ENCODE measurements at regions not wholly inside any gene's neighbourhood (a gene's known extent, or its start where the extent isn't known, plus 50 kb on each side); places are given as distances from the start of the nearest gene placed in this dataset.

GRCh38 chr5:111854186-111854585, 97.2 kb upstream of the NREP start:
- ChIA-PET CTCF (no interaction called here), POLR2A (ENCODE audit: unreplicated experiment) (no interaction called here)
- TF ChIP-seq CHD1 (IDR thresholded peaks at IDR 0.05; ENCODE audit: low read depth, low read length) (no peak), BHLHE40 (IDR thresholded peaks at IDR 0.05; ENCODE audit: low read depth, low read length) (no peak), RFX5 (IDR thresholded peaks at IDR 0.05; ENCODE audit: low read depth, low read length) (no peak), POLR2A (IDR thresholded peaks at IDR 0.05; ENCODE audit: low read depth, low read length) (no peak), CEBPB (IDR thresholded peaks at IDR 0.05; ENCODE audit: low read depth, low read length) (no peak), ELK1 (IDR thresholded peaks at IDR 0.05; ENCODE audit: borderline replicate concordance, low read depth, low read length) (no peak), MXI1 (IDR thresholded peaks at IDR 0.05; ENCODE audit: borderline replicate concordance, low read depth, low read length) (no peak), USF2 (IDR thresholded peaks at IDR 0.05; ENCODE audit: low read depth, low read length) (no peak), RCOR1 (IDR thresholded peaks at IDR 0.05; ENCODE audit: insufficient replicate concordance, low read length) (no peak), MAFK (IDR thresholded peaks at IDR 0.05; ENCODE audit: low read depth, low read length) (no peak), FOS (IDR thresholded peaks at IDR 0.05; ENCODE audit: low read depth, low read length) (no peak), CTCF (conservative IDR thresholded peaks at IDR 0.05; ENCODE audit: low read depth, low read length) (no peak), MAZ (IDR thresholded peaks at IDR 0.05; ENCODE audit: borderline replicate concordance, low read depth, low read length) (no peak), RAD21 (IDR thresholded peaks at IDR 0.05; ENCODE audit: low read length) (no peak), NFE2L2 (IDR thresholded peaks at IDR 0.05; ENCODE audit: low read depth, low read length) (no peak), SMC3 (IDR thresholded peaks at IDR 0.05; ENCODE audit: low read depth, low read length) (no peak)
- peak; percentile 24; the same call in 1 of the 2 replicates for ATAC-seq (ENCODE audit: low read depth)
- no peak overlapping the region for H3K56ac ChIP-seq (ENCODE audit: extremely low read depth, insufficient read depth, low read length)
- no peak overlapping the region for H2AK9ac ChIP-seq (replicated peaks; ENCODE audit: low read depth, low read length, poor library complexity)
- no peaks in the 10 kb centered on the region for H3K9me3 ChIP-seq (ENCODE audit: control insufficient read depth, insufficient read depth, low read length)
- no peak overlapping the region for H2AFZ ChIP-seq (replicated peaks; ENCODE audit: low read length, poor library complexity)
- no peaks in the 10 kb centered on the region for H3K79me1 ChIP-seq (ENCODE audit: low read depth in 1 of 2, low read length in 2 of 2)
- no peak overlapping the region for H3K4me3 ChIP-seq (ENCODE audit: insufficient read depth, low read depth, low read length)
- H4K91ac ChIP-seq (ENCODE audit: insufficient read depth, low read depth, low read length): peak overlapping the region; percentile 58; the same call in 1 of the 2 replicates
- no peak overlapping the region for H3K9ac ChIP-seq (ENCODE audit: low read depth, low read length)
- H2BK15ac ChIP-seq (ENCODE audit: low read depth, low read length): no peak overlapping the region
- H3K23ac ChIP-seq (ENCODE audit: low read depth, low read length): no peak overlapping the region
- no peak overlapping the region for H2BK5ac ChIP-seq (ENCODE audit: low read depth, low read length, poor library complexity, severe bottlenecking)
- peak; percentile 27 for DNase-seq
- no peak overlapping the region for H2AK5ac ChIP-seq (ENCODE audit: low read depth, low read length)
- dilution Hi-C loops (cut with HindIII; ENCODE audit: low sequenced_read_pairs, unreplicated experiment): no loop called here
- H3K4me2 ChIP-seq (ENCODE audit: low read depth, low read length): no peak overlapping the region
- H4K20me1 ChIP-seq (ENCODE audit: insufficient read depth, low read length): no peaks in the 10 kb centered on the region
- in situ Hi-C loops (cut with MboI; ENCODE audit: low sequenced_read_pairs): no loop called here
- no peak overlapping the region for H3K4ac ChIP-seq (ENCODE audit: low read depth, low read length)
- H2BK120ac ChIP-seq (ENCODE audit: low read depth, low read length): peak overlapping the region; percentile 4; the same call in 1 of the 2 replicates
- no peak overlapping the region; the same call in 1 of the 2 replicates for H3K18ac ChIP-seq (ENCODE audit: low read depth, low read length)
- BruUV-seq (replicated peaks): no TSS peak
- peaks cover 9% of the 10 kb centered on the region for H3K4me1 ChIP-seq (ENCODE audit: control insufficient read depth, insufficient read depth, low read length)
- intact Hi-C loops (cut with micrococcal nuclease): loop anchor here (10.0 kb wide), 1 partner anchor 299 kb away; no protein-coding TSS in a partner anchor
- no peak overlapping the region for H4K5ac ChIP-seq (ENCODE audit: low read depth, low read length)
- peak overlapping the region; percentile 7; the same call in 1 of the 2 replicates for H3K14ac ChIP-seq (replicated peaks; ENCODE audit: low read depth, low read length)
- H3K27me3 ChIP-seq (ENCODE audit: control insufficient read depth, insufficient read depth, low read length): no peaks in the 10 kb centered on the region
- WGBS, 2 experiments (ENCODE audit: extremely low coverage in 2 of 2, insufficient read length in 1 of 2): no CpG with 5 or more reads among the region's 2 CpGs
- H3K27ac ChIP-seq (ENCODE audit: insufficient read depth, low read length): no peak overlapping the region
- H3K36me3 ChIP-seq (ENCODE audit: control insufficient read depth, insufficient read depth, low read length): no peaks in the 10 kb centered on the region
- H2BK20ac ChIP-seq (ENCODE audit: low read depth, low read length): peak overlapping the region; percentile 33; the same call in 1 of the 2 replicates
- H4K8ac ChIP-seq (ENCODE audit: low read depth in 2 of 2, low read length in 2 of 2): peak overlapping the region in 1 of 2 experiments; percentile 28; a peak in 2 of 4 replicates
- H3K9me1 ChIP-seq (ENCODE audit: insufficient read depth, low read length): peaks cover 3% of the 10 kb centered on the region; the same call in 1 of the 2 replicates
